ENCODE measurements at regions not wholly inside any gene's neighbourhood (a gene's known extent, or its start where the extent isn't known, plus 50 kb on each side); places are given as distances from the start of the nearest gene placed in this dataset.

DNA sequence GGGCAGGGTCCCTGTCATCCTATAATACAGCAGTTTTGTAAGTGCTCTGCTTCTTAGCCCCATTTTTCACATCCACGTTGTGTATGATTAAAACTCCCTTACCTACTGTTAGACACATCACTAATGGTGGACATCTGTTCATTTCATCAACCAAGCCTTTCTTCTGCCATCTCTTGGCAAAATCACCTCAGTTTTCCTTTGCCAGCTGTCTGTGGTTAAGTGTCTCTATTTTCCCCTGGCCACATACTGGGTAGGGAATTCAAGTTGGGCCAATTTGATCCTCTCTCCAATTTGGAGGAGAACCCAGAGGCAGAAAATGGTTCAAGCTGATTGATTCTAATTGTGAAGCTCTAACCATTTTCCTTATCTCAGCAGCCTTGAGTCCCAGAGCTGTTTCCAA, 436.1 kb downstream of the PCDH7 start:
- WGBS (ENCODE audit: extremely low coverage, insufficient read length, low lambda C conversion rate), result no CpG with 5 or more reads among the region's 1 CpG
- no peak for DNase-seq
- TF ChIP-seq, protein P1, sequence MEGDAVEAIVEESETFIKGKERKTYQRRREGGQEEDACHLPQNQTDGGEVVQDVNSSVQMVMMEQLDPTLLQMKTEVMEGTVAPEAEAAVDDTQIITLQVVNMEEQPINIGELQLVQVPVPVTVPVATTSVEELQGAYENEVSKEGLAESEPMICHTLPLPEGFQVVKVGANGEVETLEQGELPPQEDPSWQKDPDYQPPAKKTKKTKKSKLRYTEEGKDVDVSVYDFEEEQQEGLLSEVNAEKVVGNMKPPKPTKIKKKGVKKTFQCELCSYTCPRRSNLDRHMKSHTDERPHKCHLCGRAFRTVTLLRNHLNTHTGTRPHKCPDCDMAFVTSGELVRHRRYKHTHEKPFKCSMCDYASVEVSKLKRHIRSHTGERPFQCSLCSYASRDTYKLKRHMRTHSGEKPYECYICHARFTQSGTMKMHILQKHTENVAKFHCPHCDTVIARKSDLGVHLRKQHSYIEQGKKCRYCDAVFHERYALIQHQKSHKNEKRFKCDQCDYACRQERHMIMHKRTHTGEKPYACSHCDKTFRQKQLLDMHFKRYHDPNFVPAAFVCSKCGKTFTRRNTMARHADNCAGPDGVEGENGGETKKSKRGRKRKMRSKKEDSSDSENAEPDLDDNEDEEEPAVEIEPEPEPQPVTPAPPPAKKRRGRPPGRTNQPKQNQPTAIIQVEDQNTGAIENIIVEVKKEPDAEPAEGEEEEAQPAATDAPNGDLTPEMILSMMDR (conservative IDR thresholded peaks at IDR 0.05), result no peak

More for the DNA sequence above, 436.1 kb downstream of the PCDH7 start:
- Histone ChIP-seq H3K79me2 (ENCODE audit: insufficient read depth, low read length) (no peaks in the 10 kb centered on the region), H2AK5ac (ENCODE audit: insufficient read length, low read length) (no peak overlapping the region), H3K4me2 (ENCODE audit: insufficient read depth, insufficient read length, low read length) (no peak overlapping the region), H3K9ac (ENCODE audit: extremely low read depth, insufficient read length, low read length) (no peak overlapping the region), H3K79me1 (ENCODE audit: insufficient read depth, low read depth, low read length, poor library complexity, severe bottlenecking) (no peaks in the 10 kb centered on the region), H3T11ph (ENCODE audit: low read length) (no peak overlapping the region), H2BK12ac (ENCODE audit: insufficient read length, low read depth, low read length) (no peak overlapping the region), H2AFZ (ENCODE audit: low read length) (no peak overlapping the region), H2BK5ac (ENCODE audit: insufficient read length, low read length) (no peak overlapping the region), H4K91ac (ENCODE audit: insufficient read length, low read depth, low read length) (no peak overlapping the region), H4K5ac (ENCODE audit: insufficient read length, low read depth, low read length) (no peak overlapping the region), H3K23me2 (ENCODE audit: insufficient read length, low read depth, low read length, poor library complexity, severe bottlenecking) (no peaks in the 10 kb centered on the region), H3K4ac (ENCODE audit: low read depth, low read length) (no peak overlapping the region), H3K14ac (ENCODE audit: insufficient read depth, low read length) (no peak overlapping the region), H3K23ac (ENCODE audit: insufficient read length, low read depth, low read length) (no peak overlapping the region), H4K20me1 (ENCODE audit: control insufficient read depth, insufficient read depth, insufficient read length) (no peaks in the 10 kb centered on the region), H4K8ac (replicated peaks; ENCODE audit: insufficient read length, low read depth, low read length) (no peak overlapping the region), H3K18ac (ENCODE audit: insufficient read length, low read depth, low read length) (no peak overlapping the region), H3K9me3 (ENCODE audit: control insufficient read depth, low read depth, low read length) (no peaks in the 10 kb centered on the region), H3K27ac (ENCODE audit: insufficient read length, low read depth, low read length) (no peak overlapping the region), H2BK15ac (ENCODE audit: low read depth, low read length) (no peak overlapping the region), H2BK20ac (ENCODE audit: low read depth, low read length, poor library complexity, severe bottlenecking) (no peak overlapping the region), H3K56ac (ENCODE audit: insufficient read length, low read depth, low read length) (no peak overlapping the region), H3K4me1 (ENCODE audit: insufficient read depth, low read length) (peaks cover 3% of the 10 kb centered on the region; the same call in 1 of the 2 replicates), H3K27me3 (ENCODE audit: insufficient read depth, low read length) (no peaks in the 10 kb centered on the region), H2BK120ac (ENCODE audit: low read depth, low read length, poor library complexity, severe bottlenecking) (no peak overlapping the region)
- H3K9me3 Mint-ChIP-seq, result no peaks in the 10 kb centered on the region
- peaks cover 10% of the 10 kb centered on the region in 2 experiments for H3K4me1 Mint-ChIP-seq
- H3K27ac Mint-ChIP-seq, result no peak overlapping the region
- no peaks in the 10 kb centered on the region for H3K27me3 Mint-ChIP-seq (ENCODE audit: low read depth)
- no peak overlapping the region for H3K4me3 Mint-ChIP-seq
- H3K36me3 Mint-ChIP-seq (ENCODE audit: insufficient read depth in 1 of 3, low read depth in 3 of 3), result no peaks in the 10 kb centered on the region

Data from H9 (cell line).